A549 (cell line): ENCODE measurements at regions not wholly inside any gene's neighbourhood (a gene's known extent, or its start where the extent isn't known, plus 50 kb on each side); places are given as distances from the start of the nearest gene placed in this dataset.

ENCODE experiments used
- ATAC-seq, 2 experiments: fragments of 200-7000 bp in 1 of 2; fragments of >200 bp in 1 of 2; cut with Nextera tagmentation in 1 of 2; cut with Tn5 transposase in 1 of 2; 3 replicates each; pipeline versions ENCODE4 v1.8.0 to v1.9.1; 2018 to 2020; ENCODE audit warnings: mild to moderate bottlenecking in 1 of 2, moderate library complexity in 1 of 2
- CTCF ChIA-PET: fragments of 300-600 bp; sonication (Branson Sonifier 250); formaldehyde crosslinking; extraction: SDS; loops from one replicate; lab custom pipeline; 2021; ENCODE audit warnings: antibody characterized with exemption, inconsistent platforms; lab: Yijun Ruan, JAX
- POLR2A ChIA-PET: fragments of 350-600 bp; formaldehyde crosslinking; extraction: SDS; loops from one replicate; lab custom pipeline; 2021; ENCODE audit warnings: antibody characterized with exemption, inconsistent platforms; lab: Yijun Ruan, JAX
- DNase-seq, 2 experiments: peaks; one replicate each; pipeline versions ENCODE4 v3.0.0 to v3.0.0-alpha.2; 2011 to 2016; ENCODE audit warnings: low read depth in 1 of 2, low spot score in 1 of 2
- FAIRE-seq: peaks from 2 replicates; lab custom pipeline; 2011; peaks lifted over from hg19 to GRCh38; lab: Jason Lieb, UNC
- H3K27ac ChIP-seq, 2 experiments: fragments of >200 bp; sonication (Bioruptor Twin); formaldehyde crosslinking; 3 replicates each; pipeline ENCODE4 v1.5.1; 2016 to 2017
- H3K4me1 ChIP-seq: fragments of >200 bp; sonication (Bioruptor Twin); formaldehyde crosslinking; 3 replicates; pipeline ENCODE4 v1.6.1; 2016
- H3K4me2 ChIP-seq: fragments of >200 bp; sonication (Bioruptor Twin); formaldehyde crosslinking; 3 replicates; pipeline ENCODE4 v1.6.1; 2016
- H3K4me3 ChIP-seq: fragments of >200 bp; sonication (Bioruptor Twin); formaldehyde crosslinking; 3 replicates; pipeline ENCODE4 v1.5.1; 2016
- H3K9me3 ChIP-seq: fragments of >200 bp; sonication (Bioruptor Twin); formaldehyde crosslinking; 3 replicates; pipeline ENCODE4 v1.6.1; 2016
- ATOH8 ChIP-seq: fragments of 250-450 bp; sonication (Bioruptor Pico); IDR thresholded peaks from 2 replicates; pipeline ENCODE4 v1.5.0; 2020; ENCODE audit warnings: low read depth, mild to moderate bottlenecking, moderate library complexity
- CBX2 ChIP-seq: fragments of 200-600 bp; sonication (generic); IDR thresholded peaks from 2 replicates; pipeline ENCODE4 v1.6.1; 2016; ENCODE audit warnings: low read depth, mild to moderate bottlenecking, borderline replicate concordance
- CHD2 ChIP-seq: fragments of 150-350 bp; IDR thresholded peaks from 2 replicates; pipeline ENCODE4 v1.6.1; 2014; ENCODE audit warnings: low read length; ENCODE audit not compliant: partially characterized antibody
- E2F6 ChIP-seq: IDR thresholded peaks from 2 replicates; pipeline ENCODE4 v1.6.1; 2012; ENCODE audit warnings: low read depth, borderline replicate concordance
- EHMT2 ChIP-seq: fragments of 200-600 bp; sonication (generic); IDR thresholded peaks from 2 replicates; pipeline ENCODE4 v1.6.1; 2016; ENCODE audit warnings: antibody characterized with exemption, low read depth, mild to moderate bottlenecking, moderate library complexity
- ELK1 ChIP-seq: fragments of 150-350 bp; IDR thresholded peaks from 2 replicates; pipeline ENCODE4 v1.6.1; 2014; ENCODE audit warnings: low read depth, mild to moderate bottlenecking, low read length
- ESRRA ChIP-seq: fragments of 150-350 bp; IDR thresholded peaks from 2 replicates; pipeline ENCODE4 v1.6.1; 2014; ENCODE audit warnings: mild to moderate bottlenecking, low read length, borderline replicate concordance
- FOSL2 ChIP-seq, 2 experiments: fragments of 450-650 bp in 1 of 2; fragments of >200 bp in 1 of 2; sonication (Bioruptor Twin) in 1 of 2; formaldehyde crosslinking; IDR thresholded peaks; 2 replicates each; pipeline versions ENCODE4 v1.5.0 to v1.6.1; 2016 to 2020; ENCODE audit warnings: mild to moderate bottlenecking in 1 of 2, moderate library complexity in 1 of 2
- HDAC2 ChIP-seq: fragments of 200-600 bp; sonication (generic); IDR thresholded peaks from 2 replicates; pipeline ENCODE4 v1.6.1; 2016
- HEYL ChIP-seq: fragments of 250-450 bp; sonication (Bioruptor Pico); IDR thresholded peaks from 2 replicates; pipeline ENCODE4 v1.8.0; 2021; ENCODE audit warnings: mild to moderate bottlenecking, moderate library complexity
- HOXA7 ChIP-seq: fragments of 250-450 bp; sonication (Bioruptor Pico); IDR thresholded peaks from 2 replicates; pipeline ENCODE4 v1.5.0; 2020; ENCODE audit warnings: mild to moderate bottlenecking, moderate library complexity
- HOXB5 ChIP-seq: fragments of 250-450 bp; sonication (Bioruptor Pico); IDR thresholded peaks from 2 replicates; pipeline ENCODE4 v1.5.0; 2020; ENCODE audit warnings: mild to moderate bottlenecking, moderate library complexity
- KDM1A ChIP-seq: fragments of 200-600 bp; sonication (generic); IDR thresholded peaks from 2 replicates; pipeline ENCODE4 v1.6.1; 2016; ENCODE audit warnings: low read depth, mild to moderate bottlenecking
- KDM5A ChIP-seq: fragments of 200-600 bp; sonication (generic); IDR thresholded peaks from 2 replicates; pipeline ENCODE4 v1.6.1; 2016; ENCODE audit warnings: antibody characterized with exemption, mild to moderate bottlenecking
- MAX ChIP-seq: IDR thresholded peaks from 2 replicates; pipeline ENCODE4 v1.6.1; 2012
- MAZ ChIP-seq: fragments of 150-350 bp; IDR thresholded peaks from 2 replicates; pipeline ENCODE4 v1.6.1; 2014; ENCODE audit warnings: antibody characterized with exemption, low read depth, low read length, borderline replicate concordance
- PBX3 ChIP-seq: IDR thresholded peaks from 2 replicates; pipeline ENCODE4 v1.6.1; 2012
- PHF8 ChIP-seq: fragments of 200-600 bp; sonication (generic); IDR thresholded peaks from 2 replicates; pipeline ENCODE4 v1.6.1; 2016; ENCODE audit warnings: low read depth, mild to moderate bottlenecking, antibody characterized with exemption, moderate library complexity, borderline replicate concordance
- POLR2A ChIP-seq: IDR thresholded peaks from 2 replicates; pipeline ENCODE4 v1.6.1; 2012; ENCODE audit warnings: mild to moderate bottlenecking, low read length
- RAD21 ChIP-seq, 2 experiments: fragments of >200 bp in 1 of 2; sonication (Bioruptor Twin) in 1 of 2; formaldehyde crosslinking in 1 of 2; IDR thresholded peaks in 1 of 2; conservative IDR thresholded peaks in 1 of 2; 2 replicates in 1 of 2; 3 replicates in 1 of 2; pipeline ENCODE4 v1.6.1; 2012 to 2018; ENCODE audit warnings: inconsistent platforms in 1 of 2
- RCOR1 ChIP-seq: fragments of 150-350 bp; IDR thresholded peaks from 2 replicates; pipeline ENCODE4 v1.6.1; 2014; ENCODE audit warnings: antibody characterized with exemption, low read length, low read depth
- RFX5 ChIP-seq: fragments of 450-650 bp; IDR thresholded peaks from 2 replicates; pipeline ENCODE4 v1.7.1; 2014; ENCODE audit warnings: antibody characterized with exemption, mild to moderate bottlenecking, moderate library complexity
- SMC3 ChIP-seq: fragments of >200 bp; sonication (Bioruptor Twin); formaldehyde crosslinking; IDR thresholded peaks from 3 replicates; pipeline ENCODE4 v1.6.1; 2018; ENCODE audit warnings: inconsistent platforms
- SREBF2 ChIP-seq: fragments of 450-650 bp; IDR thresholded peaks from 2 replicates; pipeline ENCODE4 v1.6.1; 2014; ENCODE audit warnings: mild to moderate bottlenecking, moderate library complexity
- TFCP2L1 ChIP-seq: fragments of 250-450 bp; sonication (Bioruptor Pico); IDR thresholded peaks from 2 replicates; pipeline ENCODE4 v1.5.0; 2021; ENCODE audit warnings: mild to moderate bottlenecking
- USF2 ChIP-seq: fragments of 450-650 bp; IDR thresholded peaks from 2 replicates; pipeline ENCODE4 v1.6.1; 2014; ENCODE audit warnings: antibody characterized with exemption
- ZC3H11A ChIP-seq: fragments of 450-650 bp; IDR thresholded peaks from 2 replicates; pipeline ENCODE4 v1.6.1; 2014; ENCODE audit warnings: antibody characterized with exemption, mild to moderate bottlenecking
- ZFP36 ChIP-seq: fragments of 450-650 bp; IDR thresholded peaks from 2 replicates; pipeline ENCODE4 v1.6.1; 2014; ENCODE audit warnings: borderline replicate concordance; ENCODE audit not compliant: partially characterized antibody
- ZNF302 ChIP-seq: fragments of 250-450 bp; sonication (Bioruptor Pico); IDR thresholded peaks from 2 replicates; pipeline ENCODE4 v1.9.0; 2021; ENCODE audit warnings: inconsistent platforms, mild to moderate bottlenecking, moderate library complexity
- WGBS: methylation state at CpG from one replicate; pipeline ENCODE4 v1.1.6; 2017; ENCODE audit errors: missing lambda C conversion rate; 5-methylcytosine and 5-hydroxymethylcytosine counted together

GRCh38 chr5:173675287-173675996 lies 59.0 kb upstream of the BOD1 start:
- POLR2A ChIA-PET = no interaction called here
- H3K9me3 ChIP-seq = 0 out of 3 replicates have a peak, but pooled peaks cover 8% of the 10 kb centered on the region
- TF ChIP-seq ZNF302 (CRISPR knock-in tag) (no peak), FOSL2 (IDR thresholded peaks at IDR 0.05) (no peak), FOSL2 (CRISPR knock-in tag; IDR thresholded peaks at IDR 0.05) (no peak), PHF8 (no peak), ZFP36 (no peak), SREBF2 (no peak), HOXB5 (no peak), TFCP2L1 (CRISPR knock-in tag) (no peak), CHD2 (no peak), ESRRA (no peak), EHMT2 (no peak), CBX2 (no peak)
- no peak overlapping the region for H3K4me2 ChIP-seq
- DNase-seq (no peak), ATAC-seq (no peak), FAIRE-seq (no peak)
- H3K4me1 ChIP-seq = no peaks in the 10 kb centered on the region
- H3K4me3 ChIP-seq = no peak overlapping the region
- 66% methylated on average over 6 of the region's 6 CpGs for WGBS
- H3K27ac ChIP-seq = no peak overlapping the region
- CTCF ChIA-PET = no interaction called here

GRCh38 chr5:173676375-173676774 lies 59.9 kb upstream of the BOD1 start:
- H3K4me2 ChIP-seq = no peak overlapping the region
- ChIA-PET POLR2A (no interaction called here), CTCF (interaction anchor here (1.2 kb wide), 1 partner anchor 56 kb away, joined by 3 read pairs; no protein-coding TSS in a partner anchor)
- H3K4me1 ChIP-seq = no peaks in the 10 kb centered on the region
- 82% methylated on average over 2 of the region's 2 CpGs for WGBS
- 0 out of 3 replicates have a peak, but pooled peaks cover 8% of the 10 kb centered on the region for H3K9me3 ChIP-seq
- TF ChIP-seq RAD21 (conservative IDR thresholded peaks at IDR 0.05 in 1 of 2, IDR thresholded peaks at IDR 0.05 in 1 of 2) = no peak
- no peak for TF ChIP-seq RFX5
- TF ChIP-seq MAX = no peak
- no peak for TF ChIP-seq HDAC2
- TF ChIP-seq POLR2A = no peak
- no peak for TF ChIP-seq CBX2
- no peak for TF ChIP-seq E2F6
- no peak for TF ChIP-seq MAZ
- TF ChIP-seq ATOH8 (CRISPR knock-in tag) = no peak
- TF ChIP-seq KDM1A = no peak
- no peak for TF ChIP-seq ELK1
- no peak for TF ChIP-seq KDM5A
- TF ChIP-seq HOXA7 (CRISPR knock-in tag) = no peak
- TF ChIP-seq SMC3 = no peak
- TF ChIP-seq USF2 = no peak
- TF ChIP-seq ZC3H11A = no peak
- TF ChIP-seq SREBF2 = no peak
- no peak for TF ChIP-seq PBX3
- no peak for TF ChIP-seq RCOR1
- no peak for TF ChIP-seq HEYL (CRISPR knock-in tag)
- FAIRE-seq = no peak
- ATAC-seq = no peak
- H3K4me3 ChIP-seq = no peak overlapping the region
- DNase-seq = no peak
- H3K27ac ChIP-seq = no peak overlapping the region
